ENCODE measurements at regions not wholly inside any gene's neighbourhood (a gene's known extent, or its start where the extent isn't known, plus 50 kb on each side); places are given as distances from the start of the nearest gene placed in this dataset.
"Not testable (repeated sequence)": the region's sequence is repeated elsewhere in the genome, so short reads cannot be mapped to it uniquely, and the experiment has no call there.

GRCh38 chr2:87660164-87660563 is 87.7 kb upstream of the PLGLB2 start:
- not testable (repeated sequence) for DNase-seq (ENCODE audit: low read depth in 4 of 4, low spot score in 1 of 4)

- DNase-seq (ENCODE audit: low read depth in 4 of 4, low spot score in 1 of 4), result not testable (repeated sequence)
Observed at GRCh38 chr2:87662316-87663290, 85.3 kb upstream of the PLGLB2 start.

GRCh38 chr2:87663347-87663746 is 84.5 kb upstream of the PLGLB2 start:
- not testable (repeated sequence) for DNase-seq (ENCODE audit: low read depth in 4 of 4, low spot score in 1 of 4)

GRCh38 chr2:87667027-87667426 is 80.9 kb upstream of the PLGLB2 start:
- not testable (repeated sequence) for DNase-seq (ENCODE audit: low read depth in 4 of 4, low spot score in 1 of 4)

GRCh38 chr2:87668361-87668760 is 79.5 kb upstream of the PLGLB2 start:
- not testable (repeated sequence) for DNase-seq (ENCODE audit: low read depth in 4 of 4, low spot score in 1 of 4)

- not testable (repeated sequence) for DNase-seq (ENCODE audit: low read depth in 4 of 4, low spot score in 1 of 4)
Observed at GRCh38 chr2:87669633-87670231, 78.2 kb upstream of the PLGLB2 start.

- not testable (repeated sequence) for DNase-seq (ENCODE audit: low read depth in 4 of 4, low spot score in 1 of 4)
Observed at GRCh38 chr2:87672404-87672803, 75.5 kb upstream of the PLGLB2 start.

GRCh38 chr2:87674729-87675128 is 73.2 kb upstream of the PLGLB2 start:
- not testable (repeated sequence) for DNase-seq (ENCODE audit: low read depth in 4 of 4, low spot score in 1 of 4)

- DNase-seq (ENCODE audit: low read depth in 4 of 4, low spot score in 1 of 4), result not testable (repeated sequence)
Observed at GRCh38 chr2:87675487-87675886, 72.4 kb upstream of the PLGLB2 start.

GRCh38 chr2:87677421-87677923 is 70.4 kb upstream of the PLGLB2 start:
- not testable (repeated sequence) for DNase-seq (ENCODE audit: low read depth in 4 of 4, low spot score in 1 of 4)

- not testable (repeated sequence) for DNase-seq (ENCODE audit: low read depth in 4 of 4, low spot score in 1 of 4)
Observed at GRCh38 chr2:87678742-87679173, 69.1 kb upstream of the PLGLB2 start.

GRCh38 chr2:87679950-87680349 is 67.9 kb upstream of the PLGLB2 start:
- not testable (repeated sequence) for DNase-seq (ENCODE audit: low read depth in 4 of 4, low spot score in 1 of 4)

- not testable (repeated sequence) for DNase-seq (ENCODE audit: low read depth in 4 of 4, low spot score in 1 of 4)
Observed at GRCh38 chr2:87680691-87681090, 67.2 kb upstream of the PLGLB2 start.

GRCh38 chr2:87683451-87683850 is 64.4 kb upstream of the PLGLB2 start:
- not testable (repeated sequence) for DNase-seq (ENCODE audit: low read depth in 4 of 4, low spot score in 1 of 4)

- DNase-seq (ENCODE audit: low read depth in 4 of 4, low spot score in 1 of 4), result not testable (repeated sequence)
Observed at GRCh38 chr2:87683961-87684360, 63.9 kb upstream of the PLGLB2 start.

GRCh38 chr2:87685558-87685957 is 62.3 kb upstream of the PLGLB2 start:
- not testable (repeated sequence) for DNase-seq (ENCODE audit: low read depth in 4 of 4, low spot score in 1 of 4)

GRCh38 chr2:87686873-87687549 is 60.9 kb upstream of the PLGLB2 start:
- DNase-seq (ENCODE audit: low read depth in 4 of 4, low spot score in 1 of 4), result not testable (repeated sequence)

GRCh38 chr2:87687550-87688270 is 60.2 kb upstream of the PLGLB2 start:
- DNase-seq (ENCODE audit: low read depth in 4 of 4, low spot score in 1 of 4), result not testable (repeated sequence)

GRCh38 chr2:87691899-87692592 is 55.8 kb upstream of the PLGLB2 start:
- not testable (repeated sequence) for DNase-seq (ENCODE audit: low read depth in 4 of 4, low spot score in 1 of 4)

GRCh38 chr2:87692914-87693313 is 55.0 kb upstream of the PLGLB2 start:
- DNase-seq (ENCODE audit: low read depth in 4 of 4, low spot score in 1 of 4), result not testable (repeated sequence)

All from stimulated activated CD4-positive, alpha-beta T cell treated with anti-CD3 and anti-CD28 coated beads, Interleukin-1b, Interleukin-23, amount 100 ng/mL, for 24 hours (primary cell).